GM19324 (cell line): ENCODE measurements at regions not wholly inside any gene's neighbourhood (a gene's known extent, or its start where the extent isn't known, plus 50 kb on each side); places are given as distances from the start of the nearest gene placed in this dataset.

Experiments
- ATAC-seq: cut with Tn5 transposase; IDR thresholded peaks from one replicate; pipeline ENCODE4 v1.9.1; 2021; ENCODE audit warnings: mild to moderate bottlenecking, moderate library complexity; ENCODE audit not compliant: unreplicated experiment, low FRiP score

DNA sequence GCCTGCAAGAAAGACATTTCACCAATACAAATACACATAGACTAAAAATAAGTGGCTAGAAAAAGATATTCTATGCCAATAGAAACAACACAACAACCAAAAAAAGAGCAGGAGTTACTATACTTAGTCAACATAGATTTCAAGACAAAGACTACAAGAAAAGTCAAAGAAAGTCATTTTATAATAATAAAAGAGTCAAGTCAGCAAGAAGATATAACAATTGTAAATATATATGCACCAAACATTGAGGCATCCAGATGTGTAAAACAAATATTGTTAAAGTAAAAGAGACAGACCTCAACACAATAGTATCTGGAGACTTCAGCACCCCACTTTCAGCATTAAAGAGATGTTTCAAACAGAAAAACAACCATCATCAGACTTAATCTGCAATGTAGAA is 104.6 kb downstream of the AMY1C start:
- no peak for ATAC-seq

GRCh38 chr1:103859721-103860120 is 110.0 kb downstream of the AMY1C start:
- ATAC-seq, result no peak

- ATAC-seq, result no peak
Observed at GRCh38 chr1:103898576-103899345, 149.1 kb downstream of the AMY1C start.

- no peak for ATAC-seq
Observed at GRCh38 chr1:103900005-103900404, 150.3 kb downstream of the AMY1C start.

- ATAC-seq, result no peak
Observed at GRCh38 chr1:103901072-103901471, 151.4 kb downstream of the AMY1C start.

DNA sequence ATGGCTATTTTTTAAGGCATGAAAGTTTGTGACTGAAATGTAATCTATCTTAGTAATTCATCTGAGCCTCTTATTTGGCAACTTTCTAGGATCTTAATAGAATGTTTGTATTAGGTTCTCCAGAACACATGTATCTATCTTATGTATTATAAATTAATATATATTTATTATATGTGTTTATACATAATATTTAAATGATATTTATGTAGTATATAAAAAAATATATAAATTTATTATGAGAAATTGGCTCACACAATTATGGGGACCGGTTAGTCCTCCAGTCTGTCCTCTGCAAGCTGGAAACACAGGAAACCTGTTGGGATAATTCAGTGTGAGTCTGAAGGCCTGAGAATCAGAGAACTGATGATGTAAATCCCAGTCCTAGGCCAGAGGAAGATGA is 155.7 kb downstream of the AMY1C start:
- ATAC-seq, result no peak

- ATAC-seq, result no peak
Observed at GRCh38 chr1:103911450-103911849, 161.8 kb downstream of the AMY1C start.

- ATAC-seq, result no peak
Observed at GRCh38 chr1:103917795-103918194, 168.1 kb downstream of the AMY1C start.

GRCh38 chr1:103931891-103932290 is 182.2 kb downstream of the AMY1C start:
- no peak for ATAC-seq

DNA sequence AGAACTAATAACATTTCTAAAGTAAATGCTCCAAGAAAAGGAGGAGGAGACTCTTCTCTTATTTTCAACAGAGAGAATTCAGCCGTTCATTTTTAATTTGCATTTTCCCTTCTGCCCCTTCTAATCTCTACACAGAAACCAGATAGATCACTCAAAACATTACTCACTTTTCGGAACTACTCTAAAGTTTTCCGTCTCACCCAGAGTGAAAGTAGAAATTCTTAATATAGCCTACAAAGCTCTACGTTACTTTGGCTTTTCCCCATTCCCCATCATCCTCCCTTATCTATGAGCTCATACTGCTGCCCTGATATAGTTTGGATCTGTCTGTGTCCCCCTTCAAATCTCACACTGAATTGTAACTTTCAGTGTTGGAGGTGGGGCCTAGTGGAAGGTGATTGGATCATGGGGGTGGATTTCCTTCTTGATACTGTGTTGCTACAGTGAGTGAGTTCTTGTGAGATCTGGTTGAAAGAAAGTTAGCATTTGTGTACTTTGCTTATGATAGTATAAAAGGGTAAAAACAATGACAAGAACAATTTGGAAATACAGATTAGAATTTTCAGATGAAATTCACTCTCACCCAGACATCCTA is 188.2 kb downstream of the AMY1C start:
- no peak for ATAC-seq

DNA sequence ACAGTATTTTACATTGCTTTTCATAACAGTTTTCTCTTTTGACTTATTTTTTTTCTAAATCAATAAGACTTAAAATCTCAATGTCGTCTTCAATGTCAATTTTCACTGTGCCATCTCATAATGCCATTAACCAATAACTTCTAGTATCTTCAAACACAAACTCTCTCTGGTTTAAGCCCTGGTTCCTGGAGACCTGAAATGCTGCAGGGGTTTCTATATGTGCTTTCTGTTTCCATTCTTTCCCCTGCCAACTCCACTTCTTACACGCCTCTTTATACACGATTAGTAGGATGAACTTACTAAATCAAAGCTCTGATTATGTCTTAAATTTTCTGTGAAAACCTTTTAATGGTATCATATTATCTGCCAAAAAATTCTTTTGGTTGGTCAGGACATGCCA is 191.4 kb downstream of the AMY1C start:
- ATAC-seq, result peak; percentile 62

- no peak for ATAC-seq
Observed at GRCh38 chr1:103942029-103942428, 192.3 kb downstream of the AMY1C start.

GRCh38 chr1:103945774-103946173 is 196.1 kb downstream of the AMY1C start:
- no peak for ATAC-seq

DNA sequence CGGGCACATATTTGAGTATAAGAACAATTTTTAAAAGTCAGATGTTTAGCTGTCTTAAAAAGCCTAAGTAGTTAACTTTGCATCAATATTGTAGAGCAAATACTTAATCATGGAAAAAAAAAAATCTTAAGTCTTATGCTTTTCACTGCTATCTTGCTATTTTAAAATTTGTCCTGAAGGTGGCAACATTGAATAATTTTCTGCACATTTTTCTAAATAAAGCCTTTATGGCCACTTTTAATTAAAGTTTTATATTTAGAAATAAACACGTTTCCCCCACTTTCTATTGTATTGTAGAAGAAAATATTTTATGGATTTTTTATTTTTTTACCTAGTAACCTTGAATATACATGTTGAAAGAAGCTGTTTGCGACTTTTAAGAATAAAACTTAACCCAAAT is 198.8 kb downstream of the AMY1C start:
- no peak for ATAC-seq

GRCh38 chr1:103949779-103950178 is 200.1 kb downstream of the AMY1C start:
- no peak for ATAC-seq

GRCh38 chr1:103953386-103953785 is 203.7 kb downstream of the AMY1C start:
- no peak for ATAC-seq

- no peak for ATAC-seq
Observed at GRCh38 chr1:103958699-103959098, 209.0 kb downstream of the AMY1C start.

GRCh38 chr1:103959565-103959964 is 209.9 kb downstream of the AMY1C start:
- ATAC-seq, result no peak

- ATAC-seq, result no peak
Observed at GRCh38 chr1:103960045-103960444, 210.3 kb downstream of the AMY1C start.

GRCh38 chr1:103960710-103961109 is 211.0 kb downstream of the AMY1C start:
- no peak for ATAC-seq

GRCh38 chr1:103986792-103987191 is 237.1 kb downstream of the AMY1C start:
- ATAC-seq, result no peak

- no peak for ATAC-seq
Observed at GRCh38 chr1:103997631-103998030, 247.9 kb downstream of the AMY1C start.
